Neural cell (in vitro differentiated cells): ENCODE measurements at regions not wholly inside any gene's neighbourhood (a gene's known extent, or its start where the extent isn't known, plus 50 kb on each side); places are given as distances from the start of the nearest gene placed in this dataset.

Experiments used
- H2AFZ ChIP-seq: fragments of 200-600, 300-800 bp; sonication (generic), shearing (Covaris generic); 2 replicates; pipeline ENCODE4 v1.6.0; 2014; ENCODE audit warnings: low read depth, mild to moderate bottlenecking, antibody characterized with exemption, low read length, moderate library complexity
- H3F3A ChIP-seq: fragments of 200-600 bp; shearing (Covaris generic); 2 replicates; pipeline ENCODE4 v1.6.1; 2016; ENCODE audit warnings: mild to moderate bottlenecking, moderate library complexity, mixed read lengths, antibody characterized with exemption, low read length; ENCODE audit not compliant: insufficient read depth, poor library complexity, severe bottlenecking
- H3K27ac ChIP-seq: fragments of 200-600, 300-800 bp; sonication (generic), shearing (Covaris generic); 2 replicates; pipeline ENCODE4 v1.5.1; 2014; ENCODE audit warnings: mild to moderate bottlenecking, low read length, moderate library complexity
- H3K27me3 ChIP-seq: fragments of 300-800, 200-600 bp; sonication (generic), shearing (Covaris generic); 2 replicates; pipeline ENCODE4 v1.6.0; 2014; ENCODE audit warnings: mild to moderate bottlenecking, low read depth, low read length, moderate library complexity; ENCODE audit not compliant: insufficient read depth
- H3K36me3 ChIP-seq: fragments of 300-800, 200-600 bp; sonication (generic), shearing (Covaris generic); 2 replicates; pipeline ENCODE4 v1.5.1; 2014; ENCODE audit warnings: mild to moderate bottlenecking, antibody characterized with exemption, low read length, moderate library complexity; ENCODE audit not compliant: insufficient read depth
- H3K4me2 ChIP-seq: fragments of 300-800, 200-600 bp; sonication (generic), shearing (Covaris generic); 2 replicates; pipeline ENCODE4 v1.6.0; 2014; ENCODE audit warnings: mild to moderate bottlenecking, low read length
- H3K4me3 ChIP-seq: fragments of 300-800, 200-600 bp; sonication (generic), shearing (Covaris generic); 2 replicates; pipeline ENCODE4 v1.5.1; 2014; ENCODE audit warnings: mild to moderate bottlenecking, low read length, moderate library complexity
- H3K79me2 ChIP-seq: fragments of 200-600 bp; shearing (Covaris generic); replicated peaks from 2 replicates; pipeline ENCODE4 v1.6.0; 2014; ENCODE audit warnings: mild to moderate bottlenecking, low read length, moderate library complexity; ENCODE audit not compliant: insufficient read depth
- H3K9ac ChIP-seq: fragments of 300-800, 200-600 bp; sonication (generic), shearing (Covaris generic); 2 replicates; pipeline ENCODE4 v1.6.1; 2016; ENCODE audit warnings: mild to moderate bottlenecking, low read length, mixed read lengths
- H3K9me2 ChIP-seq: fragments of 200-600 bp; shearing (Covaris generic); 2 replicates; pipeline ENCODE4 v1.6.1; 2016; ENCODE audit warnings: mild to moderate bottlenecking, low read length, mixed read lengths; ENCODE audit not compliant: insufficient read depth
- H3K9me3 ChIP-seq: fragments of 200-600, 300-800 bp; sonication (generic), shearing (Covaris generic); 2 replicates; pipeline ENCODE4 v1.6.1; 2016; ENCODE audit warnings: mild to moderate bottlenecking, mixed run types, low read length, moderate library complexity, mixed read lengths
- H4K20me1 ChIP-seq: fragments of 200-600 bp; shearing (Covaris generic); 2 replicates; pipeline ENCODE4 v1.6.1; 2016; ENCODE audit warnings: mild to moderate bottlenecking, mixed run types; ENCODE audit not compliant: insufficient read depth
- EP300 ChIP-seq: fragments of 450-650 bp; conservative IDR thresholded peaks from 2 replicates; pipeline ENCODE4 v1.6.1; 2014; ENCODE audit warnings: antibody characterized with exemption, mild to moderate bottlenecking, moderate library complexity; ENCODE audit not compliant: poor library complexity, severe bottlenecking
- EZH2 ChIP-seq: fragments of 200-600, 300-800 bp; shearing (Covaris generic), sonication (generic); IDR thresholded peaks from 2 replicates; pipeline ENCODE4 v1.6.1; 2014; ENCODE audit warnings: antibody characterized with exemption, low read length, borderline replicate concordance, mild to moderate bottlenecking; ENCODE audit not compliant: insufficient read depth, poor library complexity, severe bottlenecking
- MXI1 ChIP-seq: fragments of 450-650 bp; conservative IDR thresholded peaks from 2 replicates; pipeline ENCODE4 v1.6.1; 2014; ENCODE audit warnings: antibody characterized with exemption, mild to moderate bottlenecking; ENCODE audit not compliant: poor library complexity, severe bottlenecking
- POLR2AphosphoS5 ChIP-seq: IDR thresholded peaks from 2 replicates; pipeline ENCODE4 v1.6.1; 2012
- RAD21 ChIP-seq: fragments of 450-650 bp; conservative IDR thresholded peaks from 2 replicates; pipeline ENCODE4 v1.6.1; 2014; ENCODE audit warnings: antibody characterized with exemption, mild to moderate bottlenecking, moderate library complexity
- SMC3 ChIP-seq: fragments of 450-650 bp; conservative IDR thresholded peaks from 2 replicates; pipeline ENCODE4 v1.6.1; 2014; ENCODE audit warnings: antibody characterized with exemption, mild to moderate bottlenecking, moderate library complexity; ENCODE audit not compliant: poor library complexity
- TAF1 ChIP-seq: IDR thresholded peaks from 2 replicates; pipeline ENCODE4 v1.6.1; 2012; ENCODE audit warnings: low read depth
- TF ChIP-seq, protein P1 (sequence below): fragments of 450-650 bp; IDR thresholded peaks from 2 replicates; pipeline ENCODE4 v1.5.1; 2014; ENCODE audit warnings: antibody characterized with exemption, mild to moderate bottlenecking, moderate library complexity; ENCODE audit not compliant: poor library complexity, severe bottlenecking
- TF ChIP-seq, protein P2 (sequence below): IDR thresholded peaks from 2 replicates; pipeline ENCODE4 v1.6.1; 2012; ENCODE audit warnings: borderline replicate concordance

DNA sequence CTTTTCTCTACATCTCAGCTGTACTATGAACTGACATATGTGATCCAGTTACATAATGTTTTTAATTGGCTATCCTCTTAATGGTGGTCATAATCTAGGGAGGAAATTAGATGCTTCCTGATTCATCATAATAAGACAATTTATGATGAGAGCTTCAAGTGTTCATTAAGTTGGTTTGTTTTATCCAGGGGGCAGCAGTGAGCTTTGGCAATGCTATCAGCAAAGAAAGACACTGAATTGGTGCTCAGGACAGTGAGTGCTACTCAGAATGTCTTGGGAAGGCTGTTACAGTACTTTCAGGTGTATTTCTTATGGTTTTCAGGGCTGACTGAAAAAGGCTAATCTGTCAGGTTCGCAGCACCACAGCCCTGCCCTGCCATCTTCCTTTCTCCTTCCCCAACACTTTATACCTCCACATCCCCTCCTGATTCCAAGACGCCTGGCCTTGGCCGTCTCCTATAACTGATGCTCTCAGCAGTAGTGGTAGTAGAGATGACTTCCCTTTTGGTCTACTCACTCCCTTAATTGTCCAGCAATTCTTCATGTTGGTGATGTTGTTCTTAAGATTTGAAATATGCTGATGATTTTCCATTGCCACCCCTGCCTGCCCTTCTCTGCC, 67.0 kb upstream of the TNFAIP3 start:
- Histone ChIP-seq H4K20me1 (no peaks in the 10 kb centered on the region), H3K4me2 (no peak overlapping the region), H3K79me2 (no peaks in the 10 kb centered on the region), H3K36me3 (no peaks in the 10 kb centered on the region), H3K9ac (no peak overlapping the region), H3K4me3 (no peak overlapping the region), H3K27me3 (no peaks in the 10 kb centered on the region), H2AFZ (no peak overlapping the region), H3K9me2 (no peaks in the 10 kb centered on the region), H3F3A (no peaks in the 10 kb centered on the region), H3K9me3 (no peaks in the 10 kb centered on the region), H3K27ac (no peak overlapping the region)
- TF ChIP-seq TAF1 (no peak), EZH2 (no peak), MXI1 (no peak), RAD21 (no peak), POLR2AphosphoS5 (no peak), SMC3 (no peak), EP300 (no peak)
- TF ChIP-seq, protein P1, sequence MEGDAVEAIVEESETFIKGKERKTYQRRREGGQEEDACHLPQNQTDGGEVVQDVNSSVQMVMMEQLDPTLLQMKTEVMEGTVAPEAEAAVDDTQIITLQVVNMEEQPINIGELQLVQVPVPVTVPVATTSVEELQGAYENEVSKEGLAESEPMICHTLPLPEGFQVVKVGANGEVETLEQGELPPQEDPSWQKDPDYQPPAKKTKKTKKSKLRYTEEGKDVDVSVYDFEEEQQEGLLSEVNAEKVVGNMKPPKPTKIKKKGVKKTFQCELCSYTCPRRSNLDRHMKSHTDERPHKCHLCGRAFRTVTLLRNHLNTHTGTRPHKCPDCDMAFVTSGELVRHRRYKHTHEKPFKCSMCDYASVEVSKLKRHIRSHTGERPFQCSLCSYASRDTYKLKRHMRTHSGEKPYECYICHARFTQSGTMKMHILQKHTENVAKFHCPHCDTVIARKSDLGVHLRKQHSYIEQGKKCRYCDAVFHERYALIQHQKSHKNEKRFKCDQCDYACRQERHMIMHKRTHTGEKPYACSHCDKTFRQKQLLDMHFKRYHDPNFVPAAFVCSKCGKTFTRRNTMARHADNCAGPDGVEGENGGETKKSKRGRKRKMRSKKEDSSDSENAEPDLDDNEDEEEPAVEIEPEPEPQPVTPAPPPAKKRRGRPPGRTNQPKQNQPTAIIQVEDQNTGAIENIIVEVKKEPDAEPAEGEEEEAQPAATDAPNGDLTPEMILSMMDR, result no peak
- TF ChIP-seq, protein P2, sequence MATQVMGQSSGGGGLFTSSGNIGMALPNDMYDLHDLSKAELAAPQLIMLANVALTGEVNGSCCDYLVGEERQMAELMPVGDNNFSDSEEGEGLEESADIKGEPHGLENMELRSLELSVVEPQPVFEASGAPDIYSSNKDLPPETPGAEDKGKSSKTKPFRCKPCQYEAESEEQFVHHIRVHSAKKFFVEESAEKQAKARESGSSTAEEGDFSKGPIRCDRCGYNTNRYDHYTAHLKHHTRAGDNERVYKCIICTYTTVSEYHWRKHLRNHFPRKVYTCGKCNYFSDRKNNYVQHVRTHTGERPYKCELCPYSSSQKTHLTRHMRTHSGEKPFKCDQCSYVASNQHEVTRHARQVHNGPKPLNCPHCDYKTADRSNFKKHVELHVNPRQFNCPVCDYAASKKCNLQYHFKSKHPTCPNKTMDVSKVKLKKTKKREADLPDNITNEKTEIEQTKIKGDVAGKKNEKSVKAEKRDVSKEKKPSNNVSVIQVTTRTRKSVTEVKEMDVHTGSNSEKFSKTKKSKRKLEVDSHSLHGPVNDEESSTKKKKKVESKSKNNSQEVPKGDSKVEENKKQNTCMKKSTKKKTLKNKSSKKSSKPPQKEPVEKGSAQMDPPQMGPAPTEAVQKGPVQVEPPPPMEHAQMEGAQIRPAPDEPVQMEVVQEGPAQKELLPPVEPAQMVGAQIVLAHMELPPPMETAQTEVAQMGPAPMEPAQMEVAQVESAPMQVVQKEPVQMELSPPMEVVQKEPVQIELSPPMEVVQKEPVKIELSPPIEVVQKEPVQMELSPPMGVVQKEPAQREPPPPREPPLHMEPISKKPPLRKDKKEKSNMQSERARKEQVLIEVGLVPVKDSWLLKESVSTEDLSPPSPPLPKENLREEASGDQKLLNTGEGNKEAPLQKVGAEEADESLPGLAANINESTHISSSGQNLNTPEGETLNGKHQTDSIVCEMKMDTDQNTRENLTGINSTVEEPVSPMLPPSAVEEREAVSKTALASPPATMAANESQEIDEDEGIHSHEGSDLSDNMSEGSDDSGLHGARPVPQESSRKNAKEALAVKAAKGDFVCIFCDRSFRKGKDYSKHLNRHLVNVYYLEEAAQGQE, result no peak

DNA sequence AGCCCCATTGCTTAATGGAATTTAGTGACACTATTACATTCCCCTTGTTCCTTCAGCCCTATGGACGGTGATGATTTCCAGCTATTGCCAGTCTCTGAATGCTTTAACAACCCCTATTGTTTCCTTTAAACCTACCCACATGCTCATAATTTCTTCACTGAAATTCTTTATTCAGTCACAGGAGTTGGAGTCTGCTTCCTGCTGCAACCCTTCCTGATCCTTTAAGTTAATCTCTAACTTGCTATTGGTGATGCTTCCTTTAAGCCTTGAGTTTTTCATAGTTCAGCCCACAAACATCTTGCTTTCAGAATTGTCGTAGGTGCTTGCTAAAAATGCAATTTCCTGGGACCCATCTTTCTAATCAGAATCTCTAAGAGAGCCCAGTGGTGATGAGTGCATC, 66.3 kb upstream of the TNFAIP3 start:
- H3K9ac ChIP-seq, result no peak overlapping the region
- H3K36me3 ChIP-seq, result no peaks in the 10 kb centered on the region
- no peak overlapping the region for H2AFZ ChIP-seq
- H3K4me2 ChIP-seq, result no peak overlapping the region
- H3K79me2 ChIP-seq, result no peaks in the 10 kb centered on the region
- no peak overlapping the region for H3K4me3 ChIP-seq
- no peaks in the 10 kb centered on the region for H4K20me1 ChIP-seq
- H3K9me3 ChIP-seq, result no peaks in the 10 kb centered on the region
- H3F3A ChIP-seq, result no peaks in the 10 kb centered on the region
- no peak overlapping the region for H3K27ac ChIP-seq
- no peaks in the 10 kb centered on the region for H3K27me3 ChIP-seq
- H3K9me2 ChIP-seq, result no peaks in the 10 kb centered on the region
- no peak for TF ChIP-seq MXI1
- TF ChIP-seq TAF1, result no peak
- TF ChIP-seq, protein P2, result no peak
- TF ChIP-seq, protein P1, result no peak
- no peak for TF ChIP-seq EP300
- TF ChIP-seq RAD21, result no peak
- no peak for TF ChIP-seq EZH2
- no peak for TF ChIP-seq POLR2AphosphoS5
- TF ChIP-seq SMC3, result no peak
